Caco-2 (cell line): ENCODE measurements at regions not wholly inside any gene's neighbourhood (a gene's known extent, or its start where the extent isn't known, plus 50 kb on each side); places are given as distances from the start of the nearest gene placed in this dataset.

ENCODE experiments used
- BruUV-seq: library from RNA; stranded (reverse); fragments of 400-500 nt; replicated peaks from 2 replicates; lab custom pipeline; 2021; lab: Mats Ljungman, UMichigan
- CTCF ChIA-PET: fragments of 300-600 bp; sonication (Branson Sonifier 250); formaldehyde crosslinking; loops from one replicate; lab custom pipeline; 2022; ENCODE audit warnings: antibody characterized with exemption; lab: Charles Lee
- POLR2A ChIA-PET: fragments of 300-600 bp; sonication (Branson Sonifier 250); formaldehyde crosslinking; loops from one replicate; lab custom pipeline; 2022; ENCODE audit warnings: antibody characterized with exemption; lab: Charles Lee
- DNase-seq, 2 experiments: peaks; one replicate each; pipeline versions ENCODE4 v3.0.0 to v3.0.0-alpha.2; 2020 to 2022
- H3K27me3 ChIP-seq: replicated peaks from 2 replicates; pipeline ENCODE4 v1.6.0; 2011; ENCODE audit warnings: low read length; ENCODE audit not compliant: control insufficient read depth, insufficient read depth
- H3K36me3 ChIP-seq: 2 replicates; pipeline ENCODE4 v1.5.1; 2011; ENCODE audit warnings: low read length; ENCODE audit not compliant: control insufficient read depth, insufficient read depth
- H3K4me1 ChIP-seq: fragments of 250-450 bp; sonication (Bioruptor Pico); 2 replicates; pipeline ENCODE4 v1.5.1; 2020; ENCODE audit warnings: mild to moderate bottlenecking
- H3K4me3 ChIP-seq: 2 replicates; pipeline ENCODE4 v1.5.1; 2011; ENCODE audit warnings: low read depth, mild to moderate bottlenecking, control low read depth, low read length
- H3K9me3 ChIP-seq: fragments of 250-450 bp; sonication (Bioruptor Pico); 2 replicates; pipeline ENCODE4 v1.5.1; 2020; ENCODE audit warnings: mild to moderate bottlenecking, moderate library complexity
- H3K27ac Mint-ChIP-seq: one replicate; pipeline ENCODE4 v1.8.0; 2022; ENCODE audit warnings: mixed read lengths; ENCODE audit not compliant: unreplicated experiment
- H3K27me3 Mint-ChIP-seq: one replicate; pipeline ENCODE4 v1.8.0; 2022; ENCODE audit warnings: mixed read lengths; ENCODE audit not compliant: insufficient read depth, unreplicated experiment
- H3K36me3 Mint-ChIP-seq: one replicate; pipeline ENCODE4 v1.8.0; 2022; ENCODE audit warnings: mild to moderate bottlenecking, mixed read lengths; ENCODE audit not compliant: insufficient read depth, unreplicated experiment
- H3K4me1 Mint-ChIP-seq: one replicate; pipeline ENCODE4 v1.8.0; 2022; ENCODE audit warnings: low read depth, mixed read lengths; ENCODE audit not compliant: unreplicated experiment
- H3K4me3 Mint-ChIP-seq: one replicate; pipeline ENCODE4 v1.8.0; 2022; ENCODE audit warnings: mild to moderate bottlenecking, moderate library complexity, mixed read lengths; ENCODE audit not compliant: unreplicated experiment
- H3K9me3 Mint-ChIP-seq: one replicate; pipeline ENCODE4 v1.8.0; 2022; ENCODE audit warnings: mixed read lengths; ENCODE audit not compliant: unreplicated experiment
- CTCF ChIP-seq, 2 experiments: fragments of 200-600 bp in 1 of 2; IDR thresholded peaks; 1 replicate in 1 of 2; 2 replicates in 1 of 2; pipeline versions ENCODE4 v1.5.1 to v1.8.0; 2011 to 2022; ENCODE audit warnings: antibody characterized with exemption in 1 of 2, control low read depth in 1 of 2, inconsistent platforms in 1 of 2, low read depth in 1 of 2, low read length in 1 of 2, mild to moderate bottlenecking in 1 of 2, moderate library complexity in 1 of 2; ENCODE audit not compliant: insufficient read depth in 1 of 2, severe bottlenecking in 1 of 2, unreplicated experiment in 1 of 2
- intact Hi-C: fragments of 100-400 bp; cut with micrococcal nuclease; formaldehyde crosslinking; loops from one replicate; pipeline ENCODE4 v1.10.0; 2022; ENCODE audit not compliant: unreplicated experiment

- Histone ChIP-seq H3K4me3 (no peak overlapping the region), H3K4me1 (no peaks in the 10 kb centered on the region), H3K27me3 (no peaks in the 10 kb centered on the region), H3K36me3 (no peaks in the 10 kb centered on the region), H3K9me3 (no peaks in the 10 kb centered on the region)
- TF ChIP-seq CTCF (IDR thresholded peaks at IDR 0.05; ENCODE audit: insufficient read depth in 1 of 2, low read depth in 1 of 2, low read length in 1 of 2, severe bottlenecking in 1 of 2, unreplicated experiment in 1 of 2): no peak
- peaks cover 3% of the 10 kb centered on the region for H3K27me3 Mint-ChIP-seq
- H3K4me3 Mint-ChIP-seq: no peak overlapping the region
- no TSS peak for BruUV-seq
- intact Hi-C loops: no loop called here
- no peak overlapping the region for H3K27ac Mint-ChIP-seq
- no peaks in the 10 kb centered on the region for H3K4me1 Mint-ChIP-seq
- no peak for DNase-seq
- no peaks in the 10 kb centered on the region for H3K36me3 Mint-ChIP-seq
- H3K9me3 Mint-ChIP-seq: peaks cover 19% of the 10 kb centered on the region
- POLR2A ChIA-PET: no interaction called here
- CTCF ChIA-PET: no interaction called here
Observed at GRCh38 chr5:3352711-3353110, 242.9 kb upstream of the IRX1 start.

GRCh38 chr5:3351581-3352442 lies 243.8 kb upstream of the IRX1 start:
- Mint-ChIP-seq H3K27ac (no peak overlapping the region), H3K4me1 (no peaks in the 10 kb centered on the region), H3K4me3 (no peak overlapping the region), H3K27me3 (peaks cover 7% of the 10 kb centered on the region), H3K9me3 (peaks cover 19% of the 10 kb centered on the region), H3K36me3 (no peaks in the 10 kb centered on the region)
- no peaks in the 10 kb centered on the region for H3K27me3 ChIP-seq
- no peaks in the 10 kb centered on the region for H3K4me1 ChIP-seq
- BruUV-seq: no TSS peak
- CTCF ChIA-PET: no interaction called here
- DNase-seq: no peak
- no peak overlapping the region for H3K4me3 ChIP-seq
- TF ChIP-seq CTCF (IDR thresholded peaks at IDR 0.05; ENCODE audit: insufficient read depth in 1 of 2, low read depth in 1 of 2, low read length in 1 of 2, severe bottlenecking in 1 of 2, unreplicated experiment in 1 of 2): no peak
- intact Hi-C loops: no loop called here
- POLR2A ChIA-PET: no interaction called here
- no peaks in the 10 kb centered on the region for H3K36me3 ChIP-seq
- H3K9me3 ChIP-seq: no peaks in the 10 kb centered on the region

GRCh38 chr5:3350781-3351180 lies 244.9 kb upstream of the IRX1 start:
- POLR2A ChIA-PET: no interaction called here
- Mint-ChIP-seq H3K4me3 (no peak overlapping the region), H3K27me3 (peaks cover 7% of the 10 kb centered on the region), H3K4me1 (no peaks in the 10 kb centered on the region), H3K36me3 (no peaks in the 10 kb centered on the region), H3K27ac (no peak overlapping the region), H3K9me3 (peaks cover 19% of the 10 kb centered on the region)
- H3K4me1 ChIP-seq: no peaks in the 10 kb centered on the region
- BruUV-seq: no TSS peak
- no peak for TF ChIP-seq CTCF (IDR thresholded peaks at IDR 0.05; ENCODE audit: insufficient read depth in 1 of 2, low read depth in 1 of 2, low read length in 1 of 2, severe bottlenecking in 1 of 2, unreplicated experiment in 1 of 2)
- H3K36me3 ChIP-seq: no peaks in the 10 kb centered on the region
- no peak for DNase-seq
- H3K4me3 ChIP-seq: no peak overlapping the region
- no peaks in the 10 kb centered on the region for H3K9me3 ChIP-seq
- intact Hi-C loops: no loop called here
- CTCF ChIA-PET: no interaction called here
- no peaks in the 10 kb centered on the region for H3K27me3 ChIP-seq
